ENCODE measurements at regions not wholly inside any gene's neighbourhood (a gene's known extent, or its start where the extent isn't known, plus 50 kb on each side); places are given as distances from the start of the nearest gene placed in this dataset.

DNA sequence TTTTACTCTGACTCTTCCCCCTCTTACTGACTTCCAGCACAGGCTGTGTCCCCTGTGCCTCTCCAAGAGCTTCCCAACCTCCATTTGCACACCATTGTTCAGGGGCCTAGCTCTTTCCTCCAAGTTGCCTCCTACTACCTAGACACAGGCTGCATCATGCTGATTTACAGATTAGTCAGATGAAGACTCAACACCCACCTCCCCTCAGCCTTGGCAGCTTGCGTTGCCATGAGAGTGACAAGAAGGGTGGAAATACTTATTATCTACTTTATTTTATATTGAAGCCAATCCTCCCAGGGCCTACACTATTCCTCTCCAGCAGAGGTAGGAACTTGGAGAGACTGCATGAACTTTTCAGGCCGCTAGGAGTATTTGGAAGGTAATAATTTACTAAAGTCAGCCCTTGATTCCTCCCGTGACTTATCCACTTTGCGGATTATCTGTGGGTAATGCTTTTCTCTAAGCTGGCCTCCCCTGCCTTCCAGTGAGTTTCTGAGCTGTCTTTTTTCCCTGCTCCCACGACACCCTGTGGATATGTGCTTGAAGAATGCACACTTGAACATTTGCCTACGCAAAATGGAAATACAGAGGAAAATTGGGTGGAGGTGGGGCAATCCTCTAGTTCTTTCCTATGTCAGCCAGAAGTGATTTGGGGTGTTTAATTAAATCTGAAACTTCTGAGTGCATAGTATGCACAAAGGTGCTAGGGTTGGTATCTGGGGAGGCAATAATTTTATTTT is 74.1 kb upstream of the TMEM164 start:
- DNase-seq (ENCODE audit: low read depth in 2 of 2) = no peak

DNA sequence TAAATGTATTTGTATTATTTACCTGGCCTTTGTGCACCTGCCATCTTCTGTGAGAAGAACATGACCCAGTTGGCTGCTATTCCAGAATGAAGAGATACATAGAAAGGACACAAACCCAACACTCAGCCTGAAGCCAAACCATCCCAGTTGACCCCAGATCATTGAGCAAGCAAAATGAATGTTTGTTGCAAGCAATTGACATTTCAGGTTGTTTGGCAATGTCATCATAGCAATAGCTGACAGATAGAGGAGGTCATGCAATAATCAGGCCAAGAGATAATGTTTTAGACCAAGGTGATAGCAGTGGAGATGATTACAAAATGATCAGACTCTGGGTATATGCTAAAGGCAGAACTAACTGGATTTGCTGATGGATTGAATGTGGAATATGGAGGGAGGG is 71.2 kb upstream of the TMEM164 start:
- DNase-seq (ENCODE audit: low read depth in 2 of 2) = no peak

DNA sequence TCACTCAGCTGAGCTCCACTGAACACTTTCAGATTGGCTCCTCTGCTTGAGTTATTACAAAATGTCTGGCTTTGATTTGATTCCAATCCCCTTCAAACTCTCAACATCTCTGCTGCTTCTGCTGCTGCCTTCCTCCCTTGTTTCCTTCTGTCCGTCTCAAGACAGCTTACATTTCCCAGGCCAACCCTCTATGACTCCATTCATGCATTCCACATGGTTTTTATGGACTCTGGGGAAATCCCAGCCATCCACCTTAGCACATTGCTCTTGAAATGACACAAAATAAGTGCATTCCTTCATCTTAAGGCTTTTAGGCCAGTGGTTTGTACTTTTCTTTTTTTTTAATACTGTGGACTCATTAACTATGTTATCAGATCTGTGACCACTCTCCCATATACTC is 68.5 kb upstream of the TMEM164 start:
- no peak for DNase-seq (ENCODE audit: low read depth in 2 of 2)

DNA sequence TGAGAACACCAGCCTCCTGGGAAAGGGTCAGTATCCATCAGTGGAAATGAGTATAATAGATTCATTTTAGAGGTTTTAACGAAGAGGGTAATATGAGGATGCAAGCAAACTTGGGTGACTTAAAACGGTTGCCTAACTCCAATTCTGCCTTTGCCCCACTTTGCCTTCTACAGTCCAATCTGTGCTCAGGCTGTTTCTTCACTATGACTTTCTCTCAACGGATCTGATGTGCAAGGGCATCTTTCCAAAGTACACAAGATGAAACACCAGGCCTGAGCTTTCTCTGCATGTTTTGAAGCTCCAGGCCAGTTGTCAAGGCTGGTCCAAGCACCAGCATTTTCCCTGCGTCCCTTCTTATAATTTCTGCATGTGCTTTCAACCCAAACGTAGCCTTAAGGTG is 68.0 kb upstream of the TMEM164 start:
- DNase-seq (ENCODE audit: low read depth in 2 of 2) = no peak

DNA sequence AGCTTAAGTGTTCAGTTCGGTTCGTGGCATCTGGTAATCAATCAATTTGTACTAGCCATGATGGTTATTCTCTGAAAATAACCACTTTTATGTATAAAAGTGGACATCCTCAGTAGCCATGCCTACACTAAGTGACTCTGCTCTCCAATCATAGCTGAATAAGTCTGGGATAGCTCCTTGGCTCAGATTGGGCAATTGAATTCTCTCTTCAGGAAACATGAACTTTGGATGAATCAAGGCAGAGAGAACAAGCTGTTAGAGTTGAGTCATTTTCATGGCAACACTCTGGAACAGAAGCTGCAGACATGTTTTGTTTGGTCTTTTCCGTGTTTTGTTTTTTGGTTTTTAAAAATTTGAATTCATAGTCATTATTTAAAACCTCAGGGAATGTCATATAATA is 66.8 kb upstream of the TMEM164 start:
- DNase-seq (ENCODE audit: low read depth in 2 of 2) = no peak

DNA sequence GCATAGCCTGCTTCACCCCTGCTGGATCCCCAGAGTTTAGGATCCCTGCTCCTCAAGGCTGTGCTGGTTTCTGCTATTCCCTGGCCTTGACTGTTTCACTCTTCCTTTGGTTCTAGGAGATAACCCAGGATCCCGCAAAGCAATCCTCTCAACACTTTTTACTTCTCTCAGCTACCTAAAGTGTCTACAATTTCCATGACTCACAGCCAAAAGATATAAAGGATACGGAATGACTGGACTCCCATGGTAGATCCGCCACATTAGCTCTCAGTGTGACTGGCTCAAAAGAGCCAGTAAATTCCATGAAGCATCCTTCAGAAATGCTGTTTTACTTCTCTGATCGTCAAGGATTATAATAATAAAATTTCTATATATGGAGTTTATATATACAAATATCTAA is 66.3 kb upstream of the TMEM164 start:
- DNase-seq (ENCODE audit: low read depth in 2 of 2) = no peak

DNA sequence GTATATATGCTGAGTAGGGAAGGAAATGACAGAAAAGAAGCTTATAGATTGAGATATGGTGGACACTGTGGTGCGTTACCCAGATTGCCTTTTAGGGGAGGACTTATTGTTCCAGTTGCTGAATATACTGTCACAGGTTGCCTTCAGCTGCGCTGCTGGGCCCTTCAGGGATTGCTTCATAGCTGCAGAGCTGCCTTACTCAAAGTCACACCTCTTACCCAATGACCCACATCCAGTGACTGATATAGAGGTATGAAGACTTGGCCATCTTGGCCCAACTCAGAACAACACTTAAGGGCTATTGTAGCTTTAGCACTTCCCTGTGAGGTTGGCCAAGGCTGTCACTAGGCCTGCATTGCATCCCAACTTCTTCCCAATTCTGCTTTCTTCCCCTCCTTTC is 63.4 kb upstream of the TMEM164 start:
- DNase-seq (ENCODE audit: low read depth in 2 of 2) = no peak

DNA sequence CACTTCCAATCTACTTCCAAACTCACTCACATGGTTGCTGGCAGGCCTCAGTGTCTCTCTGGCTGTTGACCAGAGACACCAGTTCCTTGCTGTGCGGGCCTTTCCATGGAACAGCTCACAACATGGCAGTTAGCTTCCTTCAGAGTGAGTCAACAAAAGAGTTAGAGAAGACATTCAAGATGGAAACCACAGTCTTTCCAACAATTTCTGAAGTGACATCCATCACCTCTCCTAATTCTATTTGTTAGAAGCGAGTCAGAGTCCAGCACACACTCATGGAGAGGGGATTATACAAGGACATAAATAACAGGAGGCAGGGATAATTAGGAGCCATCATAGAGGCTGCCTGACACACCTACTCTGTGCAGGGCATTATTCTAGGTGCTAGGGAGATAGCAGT is 62.5 kb upstream of the TMEM164 start:
- no peak for DNase-seq (ENCODE audit: low read depth in 2 of 2)

DNA sequence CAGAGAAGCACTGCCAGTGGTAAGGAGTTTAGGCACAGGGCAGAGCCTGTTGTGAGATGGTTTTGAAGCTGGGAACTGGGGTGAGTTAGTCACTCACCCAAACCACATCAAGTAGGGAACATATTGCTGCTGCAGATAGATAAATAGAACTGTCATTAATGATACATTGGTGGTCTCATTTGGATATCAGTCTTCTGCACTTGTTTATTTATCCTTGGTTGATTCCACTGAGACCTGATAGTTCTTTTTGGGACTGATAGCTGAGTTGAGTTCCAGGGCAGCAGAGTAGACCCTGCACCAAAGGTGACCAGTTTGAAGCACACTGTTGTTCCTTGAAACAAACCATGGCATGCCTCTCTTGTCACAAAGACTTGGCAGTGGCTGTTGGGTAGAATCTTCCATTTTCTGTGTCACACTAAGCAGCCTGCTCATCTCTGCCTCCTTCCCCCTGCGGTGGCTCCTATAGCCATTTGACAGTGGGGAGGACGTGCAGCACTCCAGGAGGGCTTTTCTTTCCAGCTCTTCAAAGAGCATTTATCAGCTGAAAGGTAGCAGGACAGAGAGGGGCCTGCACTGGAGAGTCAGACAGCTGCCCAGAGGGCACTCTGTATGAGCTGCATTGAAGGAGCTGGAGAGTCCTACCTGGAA is 59.7 kb upstream of the TMEM164 start:
- DNase-seq (ENCODE audit: low read depth in 2 of 2) = no peak

DNA sequence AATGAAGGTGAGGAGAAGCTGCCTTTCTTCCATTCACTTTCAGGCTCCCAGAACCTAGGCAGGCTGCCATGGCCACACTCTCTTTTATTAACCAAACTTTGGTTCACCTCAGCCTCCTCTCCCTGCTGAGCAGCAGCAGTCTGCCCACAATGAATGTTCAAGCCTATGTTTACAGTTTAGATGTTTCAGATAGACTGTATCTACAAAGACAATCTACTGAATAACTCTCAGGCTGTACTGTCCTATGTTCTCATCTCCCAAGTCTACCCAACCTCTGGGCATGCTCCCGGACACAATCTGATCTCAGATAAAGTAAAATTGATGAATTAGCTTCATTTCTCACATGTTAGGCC is 59.2 kb upstream of the TMEM164 start:
- DNase-seq (ENCODE audit: low read depth in 2 of 2) = no peak

DNA sequence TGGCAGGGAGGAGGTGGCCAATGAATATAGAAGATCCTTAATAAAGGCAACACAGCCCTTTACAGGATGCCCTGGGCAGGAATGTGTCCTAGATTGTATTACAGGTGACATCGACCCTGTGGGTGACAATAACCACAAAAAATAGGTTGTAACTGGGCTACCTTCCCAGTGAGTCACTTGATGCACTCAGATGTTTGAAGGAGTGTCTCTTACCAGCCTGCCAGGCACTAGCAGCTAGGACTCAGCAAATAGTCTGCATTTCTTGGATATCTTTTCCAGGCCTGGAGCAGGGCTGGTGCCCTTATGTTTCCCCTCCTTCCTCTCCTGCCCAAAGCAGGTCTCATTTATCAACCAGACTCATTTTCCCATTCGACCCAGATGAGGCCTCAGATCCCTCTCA is 50.9 kb upstream of the TMEM164 start:
- DNase-seq (ENCODE audit: low read depth in 2 of 2) = no peak

DNA sequence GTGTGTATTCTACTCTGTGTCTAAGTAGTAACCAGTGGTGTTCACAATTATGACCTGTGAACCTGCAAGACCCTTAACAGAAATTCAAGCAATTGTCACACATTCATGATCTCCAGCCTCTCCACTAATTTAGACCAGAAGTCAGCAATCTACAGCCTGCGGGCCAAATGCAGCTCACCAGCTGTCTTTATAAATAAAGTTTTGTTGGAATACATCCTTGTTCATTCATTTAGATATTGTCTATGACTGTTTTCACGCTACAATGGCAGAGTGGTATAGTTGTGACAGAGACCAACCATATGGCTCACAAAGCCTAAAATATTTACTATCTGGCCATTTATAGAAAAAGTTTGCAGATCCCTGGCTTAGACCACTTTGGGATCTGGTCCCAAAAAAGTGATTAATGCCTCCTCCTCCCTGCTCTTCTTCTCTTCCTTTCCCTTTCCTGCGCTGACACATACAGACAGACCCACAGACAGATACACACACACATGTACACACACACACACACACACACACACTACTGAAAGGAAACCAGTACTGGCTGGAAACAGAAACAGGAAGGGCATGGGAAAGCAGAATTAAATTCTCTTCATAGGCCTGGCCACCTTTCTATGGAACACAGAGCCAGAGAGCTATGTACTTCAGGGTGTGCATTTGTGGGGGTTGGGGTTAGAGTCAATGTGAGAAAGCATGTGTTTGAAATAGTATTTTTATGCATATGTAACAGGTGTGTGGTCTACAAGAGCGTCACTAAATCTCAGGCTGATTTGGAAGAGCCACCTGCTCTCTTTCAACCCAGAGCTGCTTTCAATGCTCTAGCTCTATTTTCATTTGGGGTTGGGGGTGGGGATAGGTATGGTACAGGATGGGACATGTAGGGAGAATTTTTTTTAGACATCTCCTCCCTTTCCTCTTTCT is 49.7 kb upstream of the TMEM164 start:
- no peak for DNase-seq (ENCODE audit: low read depth in 2 of 2)

Measured in stimulated activated CD8-positive, alpha-beta memory T cell treated with anti-CD3 and anti-CD28 coated beads, Interleukin-7, amount 100 ng/mL, for 4 hours (primary cell).